ENCODE measurements at regions not wholly inside any gene's neighbourhood (a gene's known extent, or its start where the extent isn't known, plus 50 kb on each side); places are given as distances from the start of the nearest gene placed in this dataset.

DNA sequence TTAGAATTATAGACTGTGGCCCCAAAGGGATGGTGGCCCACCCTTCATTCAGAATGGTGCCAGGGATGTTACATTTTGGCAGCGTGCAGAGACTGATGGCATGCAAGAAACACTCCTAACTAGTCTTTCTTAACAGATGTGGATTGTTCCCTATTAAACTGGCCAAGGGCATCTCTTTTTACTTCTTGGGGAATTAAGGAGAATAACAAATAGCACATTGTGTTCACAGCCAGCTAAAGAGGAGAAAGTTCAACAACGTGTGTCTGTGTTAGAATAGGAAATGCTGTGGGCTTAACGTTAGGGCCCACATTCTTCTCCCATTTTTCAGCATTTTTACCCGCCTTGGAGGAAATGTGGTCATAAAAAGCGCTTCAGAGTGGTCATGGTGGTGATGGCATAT is 404.8 kb downstream of the CDH2 start:
- in situ Hi-C loops (cut with MboI; ENCODE audit: low pct_unique_long_range_greater_than_20kb in 2 of 9, low sequenced_read_pairs in 9 of 9, unreplicated experiment in 9 of 9): no loop called here
- ATAC-seq (replicated peaks in 6 of 8): no peak
- H3K4me1 ChIP-seq (replicated peaks in 1 of 2): no peaks in the 10 kb centered on the region
- H3K27ac ChIP-seq: no peak overlapping the region
- WGBS, 10 experiments: 0 to 100% (median 90%) methylated on average over 1 to 4 of the region's 5 CpGs; no CpG with 5 or more reads in 3 of the 10 experiments
- H3K4me3 ChIP-seq: no peak overlapping the region

DNA sequence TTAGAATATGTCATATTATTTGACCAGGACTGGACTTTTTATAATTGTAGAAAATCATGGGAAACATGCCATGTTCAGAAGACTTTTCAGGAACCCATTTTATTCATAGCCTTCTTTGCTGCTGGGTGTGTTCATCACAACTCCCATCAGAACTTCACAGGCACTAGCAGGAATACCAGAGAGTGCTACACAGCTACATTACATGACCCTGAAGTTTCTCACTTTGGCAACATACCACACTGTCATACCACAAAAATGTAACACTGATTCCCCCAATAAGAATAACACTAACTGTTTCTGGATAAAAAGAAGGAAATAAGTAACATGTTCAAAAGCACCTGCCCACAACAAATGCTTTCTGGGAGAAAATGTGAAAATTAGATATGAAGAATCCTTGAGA is 405.4 kb downstream of the CDH2 start:
- Histone ChIP-seq H3K27ac (no peak overlapping the region), H3K4me3 (no peak overlapping the region), H3K4me1 (replicated peaks in 1 of 2) (no peaks in the 10 kb centered on the region)
- no peak for ATAC-seq (replicated peaks in 6 of 8)
- in situ Hi-C loops (cut with MboI; ENCODE audit: low pct_unique_long_range_greater_than_20kb in 2 of 9, low sequenced_read_pairs in 9 of 9, unreplicated experiment in 9 of 9): no loop called here

DNA sequence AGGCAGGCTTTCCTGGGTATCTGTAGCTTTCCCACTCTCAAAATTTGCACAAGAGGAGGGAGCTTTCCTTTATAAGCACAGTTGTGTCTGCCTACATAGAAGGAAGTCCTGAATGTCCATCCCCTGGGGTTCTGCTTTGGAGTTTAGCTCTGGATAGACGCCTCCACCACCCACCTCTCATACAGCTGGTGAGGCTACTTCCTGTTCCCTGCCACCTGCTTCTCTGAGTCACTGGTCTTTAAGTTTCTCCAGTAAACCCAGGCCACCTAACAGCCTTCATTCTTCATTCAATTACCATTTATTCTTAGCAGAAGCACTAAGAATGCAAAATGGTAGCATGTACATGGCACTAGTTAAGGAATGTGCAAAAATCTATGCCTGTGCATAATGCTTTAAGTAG is 407.8 kb downstream of the CDH2 start:
- WGBS, 10 experiments: 63% methylated on average over 1 of the region's 1 CpG; no CpG with 5 or more reads in 9 of the 10 experiments
- Histone ChIP-seq H3K27ac (no peak overlapping the region), H3K4me3 (no peak overlapping the region), H3K4me1 (replicated peaks in 1 of 2) (no peaks in the 10 kb centered on the region)
- in situ Hi-C loops (cut with MboI; ENCODE audit: low pct_unique_long_range_greater_than_20kb in 2 of 9, low sequenced_read_pairs in 9 of 9, unreplicated experiment in 9 of 9): no loop called here
- no peak for ATAC-seq (replicated peaks in 6 of 8)

DNA sequence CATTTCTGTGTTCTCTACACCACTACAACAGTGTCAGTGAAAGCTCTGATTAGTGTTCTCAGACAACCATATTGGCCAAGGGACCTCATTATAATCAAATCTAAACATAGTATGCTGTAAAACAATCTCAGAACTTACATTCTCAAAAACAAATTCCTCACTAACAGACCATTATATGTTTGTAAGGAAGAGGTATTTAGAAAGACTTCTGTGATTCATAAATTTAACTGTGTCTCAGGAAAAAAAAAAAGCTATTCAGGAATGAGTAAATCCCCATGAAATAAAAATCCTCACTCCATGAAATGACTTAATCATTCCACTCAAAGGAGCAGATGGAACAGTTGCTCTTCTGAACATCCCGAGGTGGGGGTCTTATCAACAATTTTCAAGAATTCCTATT is 413.0 kb downstream of the CDH2 start:
- ATAC-seq (replicated peaks in 6 of 8): no peak
- no peak overlapping the region for H3K27ac ChIP-seq
- WGBS, 10 experiments: 0 to 100% (median 44%) methylated on average over 1 of the region's 1 CpG; no CpG with 5 or more reads in 3 of the 10 experiments
- no peaks in the 10 kb centered on the region for H3K4me1 ChIP-seq (replicated peaks in 1 of 2)
- in situ Hi-C loops (cut with MboI; ENCODE audit: low pct_unique_long_range_greater_than_20kb in 2 of 9, low sequenced_read_pairs in 9 of 9, unreplicated experiment in 9 of 9): no loop called here
- H3K4me3 ChIP-seq: no peak overlapping the region

DNA sequence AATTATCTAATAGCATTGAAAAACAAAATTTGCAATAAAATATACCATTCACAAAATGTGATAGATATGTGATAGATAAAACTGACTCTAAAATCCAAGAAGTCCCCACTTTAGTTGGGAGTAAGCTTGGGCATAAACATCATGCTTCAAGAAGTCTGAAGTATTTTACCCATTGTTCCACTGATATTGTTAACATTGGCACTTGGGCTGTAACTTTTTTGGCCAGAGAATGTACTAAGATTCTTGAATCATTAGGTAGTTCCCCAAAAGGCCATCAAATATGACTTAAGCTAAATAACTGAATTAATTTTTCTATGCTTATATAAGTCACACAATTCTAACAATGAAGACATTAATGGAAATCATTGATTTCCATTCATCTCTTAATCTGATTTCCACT is 413.6 kb downstream of the CDH2 start:
- Histone ChIP-seq H3K27ac (no peak overlapping the region), H3K4me3 (no peak overlapping the region), H3K4me1 (replicated peaks in 1 of 2) (no peaks in the 10 kb centered on the region)
- ATAC-seq (replicated peaks in 6 of 8): no peak
- in situ Hi-C loops (cut with MboI; ENCODE audit: low pct_unique_long_range_greater_than_20kb in 2 of 9, low sequenced_read_pairs in 9 of 9, unreplicated experiment in 9 of 9): no loop called here

DNA sequence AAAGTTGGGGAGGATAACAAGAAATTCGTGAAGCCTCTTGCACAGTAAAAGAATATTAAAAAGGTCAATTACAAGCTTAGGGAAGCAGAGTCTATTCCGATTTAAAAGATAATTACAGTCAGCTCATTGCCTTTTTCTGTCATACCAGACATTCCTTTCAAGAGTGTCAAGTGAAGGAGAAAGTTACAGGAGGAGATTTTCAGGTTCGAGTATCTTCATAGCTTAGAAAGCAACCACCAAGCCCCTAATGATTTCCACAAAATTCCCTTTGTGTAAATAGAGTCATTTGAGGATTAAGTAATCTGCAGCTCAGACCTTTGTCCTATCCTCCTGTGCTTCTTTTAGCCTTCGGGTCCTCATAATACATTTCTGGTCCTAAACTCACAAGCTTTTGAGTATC is 414.9 kb downstream of the CDH2 start:
- H3K4me3 ChIP-seq: no peak overlapping the region
- in situ Hi-C loops (cut with MboI; ENCODE audit: low pct_unique_long_range_greater_than_20kb in 2 of 9, low sequenced_read_pairs in 9 of 9, unreplicated experiment in 9 of 9): no loop called here
- WGBS, 10 experiments: 0 to 90% (median 61%) methylated on average over 1 to 4 of the region's 4 CpGs
- H3K27ac ChIP-seq: no peak overlapping the region
- no peak for ATAC-seq (replicated peaks in 6 of 8)
- H3K4me1 ChIP-seq (replicated peaks in 1 of 2): no peaks in the 10 kb centered on the region

DNA sequence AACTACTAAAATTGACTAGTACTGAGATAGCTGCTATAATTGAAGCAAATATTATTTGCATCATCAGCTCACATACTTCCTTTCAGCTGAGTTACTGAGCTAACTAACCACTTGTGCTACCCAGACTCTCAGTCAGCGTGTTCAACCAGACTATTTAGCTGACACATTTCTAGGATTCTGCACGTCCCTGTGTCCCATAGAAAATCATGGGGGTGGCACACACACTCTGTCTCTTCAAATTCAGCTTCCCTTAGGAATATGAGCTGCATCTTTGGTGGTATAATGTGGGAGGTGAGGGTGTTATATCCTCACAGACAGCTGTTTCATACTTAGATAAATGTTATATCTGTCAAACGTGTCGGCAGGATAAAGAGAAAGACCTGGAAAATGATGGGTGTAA is 424.0 kb downstream of the CDH2 start:
- ATAC-seq (replicated peaks in 6 of 8): no peak
- WGBS, 10 experiments: 7 to 95% (median 72%) methylated on average over 2 to 4 of the region's 4 CpGs; no CpG with 5 or more reads in 2 of the 10 experiments
- no peak overlapping the region for H3K4me3 ChIP-seq
- H3K27ac ChIP-seq: no peak overlapping the region
- H3K4me1 ChIP-seq (replicated peaks in 1 of 2): peaks cover 5 to 9% of the 10 kb centered on the region in 2 donors
- in situ Hi-C loops (cut with MboI; ENCODE audit: low pct_unique_long_range_greater_than_20kb in 2 of 9, low sequenced_read_pairs in 9 of 9, unreplicated experiment in 9 of 9): loop anchor here in 2 of 9 experiments (10.0 kb wide), 1 partner anchor 148 kb away; no protein-coding TSS in a partner anchor

DNA sequence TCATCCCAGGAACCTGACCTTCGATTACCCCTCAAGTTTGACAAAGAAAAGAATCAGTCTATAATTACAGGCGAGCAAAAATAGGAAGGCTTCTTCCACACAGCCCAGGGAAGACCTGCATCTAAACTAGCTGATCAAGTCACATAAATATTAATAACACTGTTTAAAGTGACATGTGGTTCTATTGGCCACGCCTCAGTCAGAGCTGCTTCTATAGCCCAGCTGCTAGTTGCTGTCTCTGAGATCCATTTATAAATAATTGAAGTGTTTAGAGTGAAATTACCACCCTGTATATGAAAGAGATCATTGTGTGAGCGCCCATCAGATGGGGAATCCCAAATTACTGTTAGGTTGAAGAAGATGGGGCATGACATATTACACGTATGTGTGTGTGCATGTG is 426.0 kb downstream of the CDH2 start:
- Histone ChIP-seq H3K4me1 (replicated peaks in 1 of 2) (peaks cover 5 to 9% of the 10 kb centered on the region in 2 donors), H3K4me3 (no peak overlapping the region), H3K27ac (no peak overlapping the region)
- 0 to 92% (median 63%) methylated on average over 2 to 5 of the region's 5 CpGs for WGBS, 10 experiments
- in situ Hi-C loops (cut with MboI; ENCODE audit: low pct_unique_long_range_greater_than_20kb in 2 of 9, low sequenced_read_pairs in 9 of 9, unreplicated experiment in 9 of 9): loop anchor here in 2 of 9 experiments (10.0 kb wide), 1 partner anchor 146 kb away; no protein-coding TSS in a partner anchor
- ATAC-seq (replicated peaks in 6 of 8): peak in 5 of 8 experiments; percentile 36 to 83 (median 76)

DNA sequence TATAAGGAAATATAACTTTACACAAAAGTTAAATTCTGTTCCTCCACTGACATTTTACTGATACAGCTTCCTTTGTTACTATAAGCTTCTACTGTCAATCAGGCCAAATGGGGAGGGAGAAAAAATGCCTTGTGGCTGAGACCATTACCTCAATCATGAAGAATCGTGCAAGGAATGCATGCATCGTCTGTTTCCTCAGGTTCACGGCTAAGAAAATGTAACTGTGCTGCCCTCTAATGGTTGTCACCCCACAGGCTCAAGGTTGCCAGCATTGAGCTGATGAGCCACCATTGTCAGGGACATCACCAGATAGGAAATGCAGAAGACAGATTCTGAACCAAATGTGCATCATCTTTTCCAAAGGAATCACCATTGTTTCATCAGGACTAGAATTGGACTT is 426.9 kb downstream of the CDH2 start:
- ATAC-seq (replicated peaks in 6 of 8): peak; percentile 50 to 97 (median 72)
- in situ Hi-C loops (cut with MboI; ENCODE audit: low pct_unique_long_range_greater_than_20kb in 2 of 9, low sequenced_read_pairs in 9 of 9, unreplicated experiment in 9 of 9): loop anchor here in 2 of 9 experiments (10.0 kb wide), 1 partner anchor 145 kb away; no protein-coding TSS in a partner anchor
- Histone ChIP-seq H3K4me1 (replicated peaks in 1 of 2) (peaks cover 5 to 9% of the 10 kb centered on the region in 2 donors), H3K4me3 (no peak overlapping the region), H3K27ac (no peak overlapping the region)
- 0 to 40% (median 7%) methylated on average over 1 to 3 of the region's 3 CpGs; no CpG with 5 or more reads in 1 of the 10 experiments for WGBS, 10 experiments

DNA sequence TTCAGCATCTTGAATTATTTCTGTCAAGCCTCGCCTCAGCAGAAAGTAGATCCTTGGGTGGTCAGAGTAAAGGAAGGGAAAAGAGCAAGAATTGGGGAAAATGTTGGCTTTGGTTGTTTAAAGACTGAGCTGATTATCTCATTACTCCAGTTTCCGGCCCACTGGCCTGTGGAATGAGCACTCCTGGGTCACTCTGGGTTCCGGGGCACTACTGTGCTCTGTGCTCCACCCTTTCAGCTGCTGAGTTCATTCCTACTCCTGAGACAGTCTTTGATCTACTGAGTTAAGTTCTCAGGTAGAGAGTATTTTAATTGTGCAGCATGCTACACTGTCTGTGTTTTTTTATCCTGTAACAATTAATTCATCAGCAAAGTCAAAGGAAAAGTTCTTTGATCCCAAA is 427.7 kb downstream of the CDH2 start:
- no peak for ATAC-seq (replicated peaks in 6 of 8)
- H3K4me1 ChIP-seq (replicated peaks in 1 of 2): peaks cover 5 to 12% of the 10 kb centered on the region in 2 donors
- WGBS, 10 experiments: 0 to 100% (median 50%) methylated on average over 1 to 3 of the region's 3 CpGs; no CpG with 5 or more reads in 3 of the 10 experiments
- in situ Hi-C loops (cut with MboI; ENCODE audit: low pct_unique_long_range_greater_than_20kb in 2 of 9, low sequenced_read_pairs in 9 of 9, unreplicated experiment in 9 of 9): no loop called here
- H3K4me3 ChIP-seq: no peak overlapping the region
- H3K27ac ChIP-seq: no peak overlapping the region

DNA sequence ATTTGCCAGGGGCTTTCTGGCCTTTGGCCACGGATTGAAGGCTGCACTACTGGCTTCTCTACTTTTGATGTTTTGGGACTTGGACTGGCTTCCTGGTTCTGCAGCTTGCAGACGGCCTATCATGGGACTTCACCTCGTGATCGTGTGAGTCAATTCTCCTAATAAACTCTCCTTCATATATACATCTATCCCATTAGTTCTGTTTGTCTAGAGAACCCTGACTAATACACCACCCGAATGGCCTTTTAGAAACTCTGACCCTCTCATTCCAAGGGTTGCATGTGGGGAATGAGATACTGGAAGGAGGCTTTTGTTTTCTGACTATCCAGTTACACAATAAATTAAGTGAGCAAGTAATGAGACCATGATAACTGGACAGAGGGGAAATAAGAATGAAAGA is 430.7 kb downstream of the CDH2 start:
- in situ Hi-C loops (cut with MboI; ENCODE audit: low pct_unique_long_range_greater_than_20kb in 2 of 9, low sequenced_read_pairs in 9 of 9, unreplicated experiment in 9 of 9): no loop called here
- 0 to 100% (median 40%) methylated on average over 1 to 4 of the region's 5 CpGs; no CpG with 5 or more reads in 5 of the 10 experiments for WGBS, 10 experiments

DNA sequence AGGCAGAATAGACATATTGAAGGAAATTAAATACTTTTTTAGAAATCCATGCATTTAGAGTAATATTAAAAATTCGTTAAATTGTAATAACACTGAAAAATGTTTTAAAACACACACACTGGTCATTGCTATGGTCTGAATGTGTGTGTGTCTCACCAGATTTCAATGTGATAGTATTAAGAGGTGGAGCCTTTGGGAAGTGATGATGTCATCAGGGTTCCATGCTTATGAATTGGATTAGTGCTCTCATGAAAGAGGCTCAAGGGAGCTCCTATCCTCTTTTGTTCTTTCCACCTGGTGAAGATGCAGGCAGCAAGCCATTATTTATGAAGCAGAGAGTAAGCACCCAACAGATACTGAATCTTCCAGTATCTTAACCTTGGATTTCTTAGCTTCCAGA is 441.8 kb downstream of the CDH2 start:
- peak in 1 of 8 experiments; percentile 29 for ATAC-seq (replicated peaks in 6 of 8)
- in situ Hi-C loops (cut with MboI; ENCODE audit: low pct_unique_long_range_greater_than_20kb in 2 of 9, low sequenced_read_pairs in 9 of 9, unreplicated experiment in 9 of 9): no loop called here
- Histone ChIP-seq H3K4me3 (no peak overlapping the region), H3K4me1 (replicated peaks in 1 of 2) (no peaks in the 10 kb centered on the region), H3K27ac (no peak overlapping the region)
- 0 to 100% (median 44%) methylated on average over 1 of the region's 1 CpG; no CpG with 5 or more reads in 2 of the 10 experiments for WGBS, 10 experiments

More for the DNA sequence above, 430.7 kb downstream of the CDH2 start:
- peaks cover 5 to 12% of the 10 kb centered on the region in 2 donors for H3K4me1 ChIP-seq (replicated peaks in 1 of 2)
- no peak overlapping the region for H3K4me3 ChIP-seq
- no peak for ATAC-seq (replicated peaks in 6 of 8)
- no peak overlapping the region for H3K27ac ChIP-seq

DNA sequence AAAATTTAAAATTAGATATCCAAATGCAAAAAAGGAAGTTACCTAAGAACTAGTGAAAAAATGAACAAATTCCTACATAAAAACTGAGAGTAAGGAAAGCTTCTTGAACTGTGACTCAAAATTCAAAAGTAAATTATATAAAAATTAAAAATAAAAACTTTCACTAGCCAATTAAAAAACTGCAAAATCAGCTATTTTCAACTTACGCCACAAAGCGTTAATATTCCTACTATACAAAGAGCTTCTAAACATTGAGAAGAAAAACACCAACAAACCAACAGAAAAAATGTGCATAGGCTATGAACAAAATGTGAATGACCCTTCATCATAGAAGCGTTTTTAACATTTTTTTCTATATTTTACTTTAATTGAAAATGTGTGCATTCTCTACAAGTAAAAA is 445.7 kb downstream of the CDH2 start:
- H3K4me3 ChIP-seq: no peak overlapping the region
- WGBS, 10 experiments: 0 to 100% (median 94%) methylated on average over 3 of the region's 3 CpGs; no CpG with 5 or more reads in 2 of the 10 experiments
- H3K4me1 ChIP-seq (replicated peaks in 1 of 2): no peaks in the 10 kb centered on the region
- H3K27ac ChIP-seq: no peak overlapping the region
- no peak for ATAC-seq (replicated peaks in 6 of 8)
- in situ Hi-C loops (cut with MboI; ENCODE audit: low pct_unique_long_range_greater_than_20kb in 2 of 9, low sequenced_read_pairs in 9 of 9, unreplicated experiment in 9 of 9): no loop called here

DNA sequence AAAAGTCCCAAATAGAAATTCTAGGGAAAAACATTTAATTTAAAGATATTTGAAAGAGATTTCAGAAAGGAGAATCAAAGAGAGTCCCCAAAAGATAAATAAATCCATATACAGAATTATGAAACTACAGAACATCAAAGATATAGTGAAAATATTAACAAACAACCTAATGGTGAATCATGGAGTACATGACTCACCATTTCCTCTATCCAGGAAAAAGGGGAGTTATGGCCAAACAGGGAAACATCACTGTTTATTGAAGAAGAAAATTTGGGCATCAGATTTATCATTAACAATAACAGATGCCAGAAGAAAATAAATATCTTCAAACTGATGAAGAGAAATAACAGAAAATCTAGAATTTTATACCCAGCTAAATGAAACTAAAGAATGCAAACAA is 448.3 kb downstream of the CDH2 start:
- in situ Hi-C loops (cut with MboI; ENCODE audit: low pct_unique_long_range_greater_than_20kb in 2 of 9, low sequenced_read_pairs in 9 of 9, unreplicated experiment in 9 of 9): no loop called here
- Histone ChIP-seq H3K4me3 (no peak overlapping the region), H3K27ac (no peak overlapping the region), H3K4me1 (replicated peaks in 1 of 2) (peaks cover 9 to 11% of the 10 kb centered on the region in 2 donors)
- ATAC-seq (replicated peaks in 6 of 8): no peak

Data from motor neuron (in vitro differentiated cells).